SK-MEL-5 (cell line): ENCODE measurements at regions not wholly inside any gene's neighbourhood (a gene's known extent, or its start where the extent isn't known, plus 50 kb on each side); places are given as distances from the start of the nearest gene placed in this dataset.
"Not testable (repeated sequence)": the region's sequence is repeated elsewhere in the genome, so short reads cannot be mapped to it uniquely, and the experiment has no call there.

ENCODE experiments used
- DNase-seq: peaks from one replicate; pipeline ENCODE4 v3.0.0-alpha.2; 2016; ENCODE audit warnings: low read depth, low spot score
- in situ Hi-C: cut with HindIII; loops from 2 replicates; pipeline ENCODE4 v1.10.0; 2016; ENCODE audit warnings: low sequenced_read_pairs, high pct_unique_total_duplicates, low pct_unique_long_range_greater_than_20kb

- DNase-seq: peak; percentile 72
- in situ Hi-C loops: no loop called here
Observed at GRCh38 chr3:11717768-11718636, 74.3 kb upstream of the VGLL4 start.

GRCh38 chr3:11717301-11717700 is 73.6 kb upstream of the VGLL4 start:
- peak; percentile 23 for DNase-seq
- in situ Hi-C loops: no loop called here

GRCh38 chr3:11716573-11717290 is 73.0 kb upstream of the VGLL4 start:
- in situ Hi-C loops: no loop called here
- DNase-seq: no peak

GRCh38 chr3:11713171-11713570 is 69.5 kb upstream of the VGLL4 start:
- in situ Hi-C loops: no loop called here
- no peak for DNase-seq

GRCh38 chr3:11712646-11713045 is 68.9 kb upstream of the VGLL4 start:
- no peak for DNase-seq
- in situ Hi-C loops: no loop called here

GRCh38 chr3:11711876-11712275 is 68.2 kb upstream of the VGLL4 start:
- in situ Hi-C loops: no loop called here
- DNase-seq: no peak

- no peak for DNase-seq
- in situ Hi-C loops: no loop called here
Observed at GRCh38 chr3:11709782-11710181, 66.1 kb upstream of the VGLL4 start.

- in situ Hi-C loops, DNase-seq: not testable (repeated sequence)
Observed at GRCh38 chr3:11707084-11707483, 63.4 kb upstream of the VGLL4 start.

- in situ Hi-C loops: no loop called here
- no peak for DNase-seq
Observed at GRCh38 chr3:11706604-11707003, 62.9 kb upstream of the VGLL4 start.

GRCh38 chr3:11705049-11705448 is 61.3 kb upstream of the VGLL4 start:
- in situ Hi-C loops: no loop called here
- no peak for DNase-seq

GRCh38 chr3:11703146-11703545 is 59.4 kb upstream of the VGLL4 start:
- no peak for DNase-seq
- in situ Hi-C loops: no loop called here

- in situ Hi-C loops: no loop called here
- no peak for DNase-seq
Observed at GRCh38 chr3:11699083-11699427, 55.3 kb upstream of the VGLL4 start.

- in situ Hi-C loops: no loop called here
- DNase-seq: no peak
Observed at GRCh38 chr3:11698326-11699082, 54.8 kb upstream of the VGLL4 start.

GRCh38 chr3:11697701-11698100 is 54.0 kb upstream of the VGLL4 start:
- in situ Hi-C loops: no loop called here
- no peak for DNase-seq

- in situ Hi-C loops: no loop called here
- DNase-seq: no peak
Observed at GRCh38 chr3:11696054-11696453, 52.3 kb upstream of the VGLL4 start.
